HG03460 (cell line): ENCODE measurements at regions not wholly inside any gene's neighbourhood (a gene's known extent, or its start where the extent isn't known, plus 50 kb on each side); places are given as distances from the start of the nearest gene placed in this dataset.

Experiments
- ATAC-seq: cut with Tn5 transposase; IDR thresholded peaks from one replicate; pipeline ENCODE4 v1.9.1; 2021; ENCODE audit not compliant: unreplicated experiment

- ATAC-seq: no peak
These were observed 310.5 kb downstream of the GPAM start for GRCh38 chr10:111873041-111873440.

DNA sequence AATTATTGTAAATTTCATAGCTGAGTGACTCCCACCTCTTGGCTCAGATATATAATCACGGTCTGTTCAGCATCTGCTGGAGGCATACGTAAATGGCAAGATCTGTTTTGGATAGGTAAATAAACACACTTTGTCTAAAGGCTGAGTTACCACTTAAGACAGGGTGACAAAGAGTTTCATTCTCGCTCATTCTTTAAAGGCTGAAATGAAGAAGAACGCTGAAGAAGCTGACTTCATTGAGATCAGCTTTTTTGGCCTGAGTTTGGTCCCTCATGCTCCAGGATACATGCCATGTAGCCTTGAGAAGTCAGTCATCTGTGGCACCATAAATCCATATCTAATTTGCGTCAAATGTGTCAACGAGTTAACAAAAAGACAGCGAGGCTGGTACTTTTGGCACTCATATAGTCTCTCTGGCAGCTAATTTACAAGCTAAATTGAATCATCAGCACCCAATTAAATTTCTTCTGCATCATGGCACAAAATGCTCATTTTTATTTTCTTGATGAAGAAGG is 309.9 kb downstream of the GPAM start:
- ATAC-seq: no peak

DNA sequence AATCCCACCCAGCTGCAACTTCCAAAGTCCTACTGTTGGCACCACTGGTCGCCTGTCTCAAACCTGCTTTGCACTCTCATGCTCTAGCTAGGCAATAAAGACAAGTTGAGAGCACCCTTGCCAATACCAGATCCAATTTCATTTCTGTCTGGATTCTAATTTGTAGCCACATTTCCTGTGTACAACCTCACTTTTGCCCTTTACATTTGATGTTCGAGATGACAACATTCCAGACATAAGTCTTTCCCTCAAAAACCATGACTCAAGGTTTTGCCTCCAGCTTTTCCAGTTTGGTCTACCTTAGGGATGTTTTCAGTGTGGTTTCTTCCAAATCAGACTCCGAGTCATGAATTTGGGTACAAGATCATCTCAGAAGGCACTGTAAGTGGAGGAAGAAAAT is 309.0 kb downstream of the GPAM start:
- no peak for ATAC-seq

DNA sequence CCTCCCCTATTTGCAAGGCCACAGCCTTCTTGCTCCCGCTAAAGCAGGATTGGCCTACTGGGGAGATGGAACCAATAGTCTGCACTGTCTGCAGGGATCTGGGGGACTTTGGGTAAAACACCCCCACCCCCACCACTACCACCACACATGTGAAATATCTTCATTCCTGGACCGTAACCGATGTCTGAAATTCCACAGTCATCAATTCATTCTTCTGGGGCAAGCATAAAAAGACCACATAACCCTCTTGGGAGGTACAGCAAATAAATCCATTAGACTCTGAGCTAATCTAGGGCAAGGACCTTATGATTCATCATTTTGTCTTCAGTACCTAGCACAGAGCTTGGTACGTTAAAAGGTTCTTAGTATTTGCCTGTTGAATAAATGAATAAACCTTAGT is 307.8 kb downstream of the GPAM start:
- ATAC-seq: no peak

GRCh38 chr10:111877258-111877657 is 306.3 kb downstream of the GPAM start:
- ATAC-seq: no peak

DNA sequence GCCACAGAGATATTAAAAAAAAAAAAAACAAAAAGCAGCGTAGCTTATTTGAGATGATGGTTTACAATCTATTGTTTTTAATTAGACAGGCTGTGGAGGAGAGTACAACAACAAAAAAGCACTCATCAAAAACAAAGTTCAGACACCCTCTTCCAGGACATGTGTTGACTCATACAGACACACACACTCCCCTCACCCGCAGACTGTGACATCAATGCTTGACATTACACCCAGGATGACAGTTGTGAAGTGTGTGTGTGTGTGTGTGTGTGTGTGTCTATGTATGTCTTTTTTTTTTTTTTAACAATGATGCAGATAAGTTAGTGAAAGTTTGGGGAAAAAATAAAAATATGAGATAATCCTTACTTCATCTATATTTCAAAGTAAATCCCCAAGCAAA is 303.6 kb downstream of the GPAM start:
- ATAC-seq: no peak

GRCh38 chr10:111885046-111885445 is 298.5 kb downstream of the GPAM start:
- no peak for ATAC-seq

DNA sequence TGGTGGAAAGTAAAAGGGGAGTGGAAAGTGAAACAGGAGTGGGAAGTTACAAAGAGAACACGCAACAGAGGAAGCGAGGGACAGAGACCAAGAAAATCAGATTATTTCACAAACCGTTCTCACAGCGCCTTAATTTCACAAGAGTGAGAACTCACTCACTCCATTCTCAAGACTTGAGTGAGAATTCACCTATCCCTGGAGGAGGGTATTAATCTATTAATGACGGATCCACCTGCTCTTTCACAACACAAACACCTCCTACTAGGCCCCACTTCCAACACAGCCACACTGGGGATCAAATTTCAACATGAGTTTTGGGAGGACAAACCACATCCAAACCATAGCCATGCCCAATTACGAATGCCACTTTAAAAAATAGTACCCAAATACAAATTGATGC is 297.6 kb downstream of the GPAM start:
- no peak for ATAC-seq

DNA sequence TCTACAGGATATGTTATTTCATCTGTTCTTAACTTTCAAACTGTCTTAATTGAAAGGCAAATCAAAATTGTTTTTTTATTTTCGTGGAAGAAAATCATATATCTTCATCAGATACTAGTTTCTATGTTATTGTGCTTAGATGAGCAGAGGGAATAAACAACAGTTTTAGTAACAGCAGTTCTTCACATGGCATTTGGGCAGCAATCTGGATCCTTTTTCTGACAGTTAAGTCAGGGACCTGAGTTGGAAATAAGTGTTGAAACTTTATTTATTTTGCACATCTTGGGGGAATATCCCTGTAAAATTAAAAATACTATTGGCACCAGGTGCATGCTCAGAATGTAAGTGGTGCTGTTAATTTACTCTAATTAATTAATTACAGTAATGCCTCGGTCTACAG is 296.3 kb downstream of the GPAM start:
- ATAC-seq: no peak

- no peak for ATAC-seq
These were observed 293.5 kb downstream of the GPAM start for GRCh38 chr10:111890046-111890445.

GRCh38 chr10:111916011-111916410 is 267.6 kb downstream of the GPAM start:
- ATAC-seq: no peak

DNA sequence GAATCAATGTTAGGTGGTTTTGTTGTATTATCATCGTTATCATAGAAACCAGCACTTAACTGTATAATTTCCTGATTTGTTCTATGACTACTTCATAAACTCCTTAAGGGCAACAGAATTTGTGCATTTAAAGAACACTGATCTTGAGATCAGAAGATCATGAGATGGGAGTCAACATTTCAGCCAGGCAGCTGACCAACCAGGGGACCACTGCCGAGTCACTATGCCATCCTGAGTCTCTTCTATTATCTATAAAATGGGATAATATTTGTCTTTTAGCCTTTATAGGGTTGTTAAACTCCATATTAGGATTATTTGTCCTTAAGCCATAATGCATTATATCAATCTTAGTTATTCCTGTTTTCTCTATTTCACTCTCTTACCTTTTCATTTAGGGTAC is 261.7 kb downstream of the GPAM start:
- no peak for ATAC-seq

DNA sequence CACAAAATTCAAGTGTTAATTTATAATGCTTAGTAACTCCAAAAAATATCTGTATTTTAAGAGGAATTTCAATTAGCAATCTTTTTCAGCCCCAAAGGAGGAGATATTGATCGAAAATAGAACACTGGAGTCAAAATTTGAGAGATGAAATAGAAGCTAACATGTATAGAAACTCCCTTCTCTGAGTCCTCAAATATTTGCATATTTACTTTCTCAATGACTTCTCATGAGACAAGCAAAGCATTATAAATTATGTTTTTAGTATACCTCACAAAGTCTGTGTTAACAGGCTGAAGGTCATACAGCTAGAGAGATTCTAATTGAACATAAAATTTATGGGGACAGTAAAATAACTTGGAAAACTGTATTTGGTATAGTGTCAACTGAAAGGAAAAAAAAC is 260.5 kb downstream of the GPAM start:
- ATAC-seq: no peak

DNA sequence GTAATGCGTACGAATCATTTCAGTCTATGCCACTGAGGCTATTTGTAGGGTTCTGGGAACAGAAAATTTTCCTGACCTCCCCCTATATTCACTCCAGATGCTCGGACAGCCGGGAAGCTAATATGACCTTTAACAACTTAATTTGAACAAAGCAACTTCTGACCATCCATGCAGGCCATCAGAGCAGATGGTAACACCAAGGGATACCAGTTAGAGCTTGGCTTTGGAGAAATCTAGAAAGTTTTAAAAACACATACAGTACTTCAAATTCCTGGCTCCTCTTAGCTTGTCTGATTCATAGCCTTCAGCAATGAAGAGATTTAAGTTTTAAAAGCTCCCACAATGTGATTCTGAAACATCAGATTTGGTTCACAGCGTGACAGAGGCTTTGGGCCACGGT is 257.3 kb downstream of the GPAM start:
- no peak for ATAC-seq

DNA sequence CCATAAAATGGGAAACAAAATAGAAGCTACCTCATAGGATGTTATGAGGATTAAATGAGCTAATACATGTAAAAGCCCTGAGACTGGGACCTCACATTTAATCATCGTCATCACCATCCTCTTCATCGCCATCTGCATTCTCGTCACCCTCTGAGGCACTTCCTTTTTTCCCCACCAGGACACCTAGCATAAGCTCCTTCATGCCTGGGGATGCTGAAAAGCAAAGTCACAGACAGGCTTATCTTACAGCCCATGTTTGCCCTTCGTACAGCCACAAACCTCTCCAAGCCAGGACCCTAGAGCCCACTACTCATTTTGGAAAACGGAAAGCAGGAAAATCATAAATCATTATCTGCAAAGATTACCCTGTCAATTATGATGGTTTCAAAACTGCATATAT is 249.6 kb downstream of the GPAM start:
- no peak for ATAC-seq

DNA sequence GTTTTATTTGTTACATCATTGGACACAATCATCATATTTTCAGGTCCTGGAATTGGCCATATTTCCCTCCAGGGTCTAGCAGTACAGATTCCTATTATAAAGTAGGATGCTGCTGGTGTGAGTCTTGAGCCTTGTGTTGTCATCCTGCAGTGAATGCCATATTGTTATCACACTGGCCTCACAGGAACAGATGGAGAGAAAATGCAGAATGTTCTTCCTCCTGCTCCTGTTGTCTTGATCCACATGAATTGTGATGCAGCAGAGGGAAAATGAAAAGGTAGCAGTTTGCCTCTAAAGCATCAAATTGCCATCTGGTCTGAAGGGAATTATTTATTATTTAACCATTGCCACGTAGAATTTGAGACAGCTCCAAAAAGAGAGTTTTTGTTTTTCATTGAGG is 248.6 kb downstream of the GPAM start:
- no peak for ATAC-seq

DNA sequence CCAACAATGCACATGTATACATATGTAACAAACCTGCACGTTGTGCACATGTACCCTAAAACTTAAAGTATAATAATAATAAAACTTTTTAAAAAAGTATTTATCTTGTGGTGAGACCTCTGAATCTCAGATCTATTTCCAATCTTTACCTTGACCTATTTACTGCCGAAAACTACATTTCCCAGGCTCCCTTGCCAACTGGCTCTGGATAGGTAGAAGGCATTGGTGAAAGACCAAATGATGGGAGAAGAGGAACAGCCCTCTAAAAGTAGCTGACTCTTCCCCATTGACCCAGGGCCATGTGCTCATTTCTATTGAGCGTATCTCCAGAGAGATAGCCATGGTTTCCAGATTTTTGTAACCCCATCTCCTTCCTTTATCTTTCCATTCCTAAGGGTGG is 247.4 kb downstream of the GPAM start:
- no peak for ATAC-seq

GRCh38 chr10:111944331-111944730 is 239.2 kb downstream of the GPAM start:
- no peak for ATAC-seq

DNA sequence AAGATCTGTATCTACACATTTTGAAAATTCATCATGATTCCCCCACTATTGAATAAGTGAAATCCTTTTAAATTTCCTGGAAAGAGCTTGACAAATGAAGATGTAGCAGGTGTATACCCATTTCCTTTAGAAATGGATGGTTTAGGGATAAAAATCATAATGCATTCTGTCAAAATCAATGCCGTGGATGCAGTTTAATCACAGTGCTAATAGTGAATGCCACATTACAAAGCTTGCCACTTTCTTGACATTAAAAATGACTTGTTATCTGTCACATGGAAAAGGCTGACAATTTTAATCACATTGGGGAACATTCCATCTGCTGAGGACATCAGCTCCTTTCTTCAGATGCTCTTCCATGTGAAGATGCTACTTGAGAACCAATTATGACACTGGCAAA is 229.6 kb downstream of the GPAM start:
- no peak for ATAC-seq

DNA sequence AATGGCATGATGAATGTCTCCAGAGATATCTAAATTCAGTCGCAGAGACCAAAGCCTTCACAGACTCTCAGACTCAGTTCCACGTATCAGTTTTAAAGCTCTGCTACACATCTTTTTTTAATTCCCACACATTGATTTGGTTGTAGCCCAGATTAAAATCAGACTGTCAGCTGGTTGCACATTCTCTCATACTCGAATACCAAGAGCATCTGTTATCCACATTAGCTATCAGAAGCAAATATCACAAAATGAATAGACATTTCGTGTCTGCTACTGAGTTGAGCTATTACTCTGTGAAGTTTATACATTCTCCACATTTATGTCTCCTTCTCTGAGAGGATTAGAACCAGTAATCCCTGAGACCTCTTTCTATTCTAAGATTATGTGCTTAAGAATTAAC is 229.2 kb downstream of the GPAM start:
- ATAC-seq: no peak

DNA sequence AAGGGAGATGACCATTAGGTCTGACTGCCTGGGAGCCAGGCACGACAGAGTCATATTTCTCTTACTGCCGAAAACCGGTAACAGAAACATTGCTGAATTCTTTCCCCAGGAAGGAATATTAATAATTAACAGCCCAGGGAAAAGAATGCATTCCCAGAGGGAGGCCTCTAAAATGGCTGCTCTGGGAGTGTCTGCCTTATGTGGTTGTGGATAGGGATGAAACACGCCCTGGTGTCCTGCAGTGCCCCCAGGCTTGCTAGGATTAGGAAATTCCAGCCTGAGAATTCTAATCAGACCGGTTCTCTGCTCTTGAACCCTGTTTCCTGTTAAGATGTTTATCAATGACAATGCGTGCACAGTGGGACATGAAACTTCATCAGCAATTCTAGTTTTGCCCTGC is 226.7 kb downstream of the GPAM start:
- ATAC-seq: no peak

DNA sequence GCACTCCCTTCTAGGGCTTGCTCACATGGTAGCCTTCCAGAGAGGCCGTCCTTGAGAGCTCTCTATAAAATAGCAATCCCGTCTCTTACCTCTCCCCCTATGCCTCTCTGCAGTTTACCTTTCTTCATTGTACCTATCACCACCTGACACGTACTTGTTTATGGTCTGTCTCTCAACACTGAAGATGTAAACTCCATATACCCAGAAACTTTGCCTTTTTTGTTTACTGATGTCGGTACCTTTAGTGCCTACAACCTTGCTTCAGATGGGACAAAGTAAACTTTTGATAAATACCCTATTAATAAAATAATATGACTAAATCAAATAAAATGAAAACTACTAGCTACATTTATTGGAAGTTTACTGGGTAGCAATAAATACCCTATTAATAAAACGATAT is 220.6 kb downstream of the GPAM start:
- ATAC-seq: no peak

DNA sequence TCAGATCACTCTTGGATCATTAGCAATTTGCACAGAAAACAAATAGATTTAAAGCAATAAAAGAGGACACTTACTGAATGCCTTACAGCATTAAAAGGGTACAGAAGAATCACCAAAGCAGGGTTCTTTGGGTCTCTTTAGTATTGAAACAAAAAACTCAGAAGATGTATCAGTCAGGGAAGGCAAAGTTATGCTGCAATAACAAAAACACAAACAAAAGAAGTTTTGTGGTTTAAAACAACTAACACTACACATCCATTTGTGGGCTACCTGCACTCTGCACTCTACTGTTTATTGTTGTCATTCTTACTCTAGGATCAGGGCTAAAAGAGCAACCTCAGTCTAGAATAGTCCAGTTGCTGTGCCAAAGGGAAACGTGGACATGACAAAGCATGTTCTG is 216.4 kb downstream of the GPAM start:
- ATAC-seq: no peak

DNA sequence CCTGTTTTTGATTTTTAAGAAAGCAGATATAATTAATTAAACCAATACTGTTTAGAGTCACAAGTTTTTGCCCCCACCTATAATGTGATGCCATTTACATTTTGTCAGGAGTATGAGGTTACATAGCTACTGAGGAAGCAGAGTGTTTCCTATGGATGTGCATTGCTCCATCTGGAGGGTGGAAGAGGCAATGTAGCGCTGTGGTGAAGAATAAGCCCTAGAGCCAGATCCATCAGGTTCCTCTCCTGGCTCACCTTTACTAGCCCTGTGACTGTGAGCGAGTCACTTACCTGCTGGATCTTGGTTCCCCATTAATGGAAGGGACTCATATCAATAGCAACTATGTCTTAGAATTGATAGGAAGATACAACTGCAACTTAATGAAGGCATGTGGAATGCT is 216.0 kb downstream of the GPAM start:
- no peak for ATAC-seq
